ENCODE measurements at regions not wholly inside any gene's neighbourhood (a gene's known extent, or its start where the extent isn't known, plus 50 kb on each side); places are given as distances from the start of the nearest gene placed in this dataset.

DNA sequence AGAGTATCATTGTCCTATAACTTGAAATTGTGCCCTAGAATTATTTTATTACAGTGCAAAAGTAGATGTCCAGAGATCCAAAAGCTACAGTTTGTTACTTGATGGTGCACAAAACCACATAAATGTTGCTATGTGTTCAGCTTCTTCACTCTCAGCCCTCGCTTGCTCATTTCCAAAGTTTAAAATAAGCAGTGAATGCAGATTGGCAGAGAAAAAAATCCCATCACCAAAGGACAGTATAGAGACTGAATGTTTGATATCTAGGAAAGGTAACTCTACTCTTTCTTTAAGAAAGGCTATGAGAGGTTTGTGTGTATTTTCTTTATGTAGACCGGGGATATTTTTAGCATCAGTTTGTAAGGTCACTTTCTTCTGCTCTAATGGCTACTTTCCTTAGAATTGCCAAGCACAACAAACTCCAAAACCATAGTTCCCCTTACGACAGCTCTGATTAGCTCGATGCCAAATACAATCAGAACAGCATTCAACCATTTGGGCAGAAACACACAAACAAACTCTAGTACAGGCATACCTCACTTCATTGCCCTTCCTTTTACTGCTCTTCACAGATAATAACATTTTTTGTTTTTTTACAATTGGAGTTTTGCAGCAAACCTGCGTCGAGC is 164.1 kb upstream of the CCDC54 start:
- TF ChIP-seq, protein P1, sequence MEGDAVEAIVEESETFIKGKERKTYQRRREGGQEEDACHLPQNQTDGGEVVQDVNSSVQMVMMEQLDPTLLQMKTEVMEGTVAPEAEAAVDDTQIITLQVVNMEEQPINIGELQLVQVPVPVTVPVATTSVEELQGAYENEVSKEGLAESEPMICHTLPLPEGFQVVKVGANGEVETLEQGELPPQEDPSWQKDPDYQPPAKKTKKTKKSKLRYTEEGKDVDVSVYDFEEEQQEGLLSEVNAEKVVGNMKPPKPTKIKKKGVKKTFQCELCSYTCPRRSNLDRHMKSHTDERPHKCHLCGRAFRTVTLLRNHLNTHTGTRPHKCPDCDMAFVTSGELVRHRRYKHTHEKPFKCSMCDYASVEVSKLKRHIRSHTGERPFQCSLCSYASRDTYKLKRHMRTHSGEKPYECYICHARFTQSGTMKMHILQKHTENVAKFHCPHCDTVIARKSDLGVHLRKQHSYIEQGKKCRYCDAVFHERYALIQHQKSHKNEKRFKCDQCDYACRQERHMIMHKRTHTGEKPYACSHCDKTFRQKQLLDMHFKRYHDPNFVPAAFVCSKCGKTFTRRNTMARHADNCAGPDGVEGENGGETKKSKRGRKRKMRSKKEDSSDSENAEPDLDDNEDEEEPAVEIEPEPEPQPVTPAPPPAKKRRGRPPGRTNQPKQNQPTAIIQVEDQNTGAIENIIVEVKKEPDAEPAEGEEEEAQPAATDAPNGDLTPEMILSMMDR (IDR thresholded peaks at IDR 0.05): no peak
- no peak for TF ChIP-seq ZFX (IDR thresholded peaks at IDR 0.05; ENCODE audit: borderline replicate concordance)

All from 22Rv1 (cell line).